K562 (cell line): ENCODE measurements at regions not wholly inside any gene's neighbourhood (a gene's known extent, or its start where the extent isn't known, plus 50 kb on each side); places are given as distances from the start of the nearest gene placed in this dataset.
A peak's percentile ranks its signal among the peaks of the same experiment; 100 is the strongest.
"Not testable (repeated sequence)": the region's sequence is repeated elsewhere in the genome, so short reads cannot be mapped to it uniquely, and the experiment has no call there.

Experiments used
- ATAC-seq: fragments of 200-7000 bp; cut with Tn5 transposase; 3 replicates; pipeline ENCODE4 v1.9.1; 2020; ENCODE audit warnings: moderate library complexity
- BruUV-seq: library from RNA; stranded (reverse); fragments of 400-500 nt; replicated peaks from 2 replicates; lab custom pipeline; 2021; lab: Mats Ljungman, UMichigan
- CTCF ChIA-PET: fragments of 300-600 bp; formaldehyde crosslinking; extraction: SDS; loops from one replicate; lab custom pipeline; 2021; ENCODE audit warnings: low intra/inter-chr PET ratio; lab: Yijun Ruan, JAX
- POLR2A ChIA-PET: fragments of 300-600, 350-650 bp; sonication (Branson Sonifier 250); formaldehyde crosslinking; extraction: SDS; loops from one replicate; lab custom pipeline; 2021; ENCODE audit warnings: antibody characterized with exemption, inconsistent platforms; lab: Yijun Ruan, JAX
- DNase-seq, 4 experiments: peaks; one replicate each; pipeline versions ENCODE4 v3.0.0 to v3.0.0-alpha.2; 2011 to 2018; ENCODE audit warnings: low spot score in 3 of 4, mixed read lengths in 3 of 4; ENCODE audit errors: extremely low read depth in 1 of 4
- FAIRE-seq: peaks from 2 replicates; lab custom pipeline; 2011; peaks lifted over from hg19 to GRCh38; lab: Jason Lieb, UNC
- H2AFZ ChIP-seq: 2 replicates; pipeline ENCODE4 v1.6.0; 2011; ENCODE audit warnings: low read depth, low read length, control low read depth, inconsistent platforms
- H3K27ac ChIP-seq: fragments of 200-600 bp; 3 replicates; pipeline ENCODE4 v1.8.0; 2011; ENCODE audit warnings: low read depth, mild to moderate bottlenecking, control low read depth, inconsistent platforms, low read length, moderate library complexity, mixed read lengths; ENCODE audit errors: extremely low read depth
- H3K27me3 ChIP-seq, 2 experiments: fragments of 300-600 bp in 1 of 2; 2 replicates in 1 of 2; 3 replicates in 1 of 2; pipeline versions ENCODE4 v1.6.0 to v1.8.0; 2011; ENCODE audit warnings: inconsistent platforms in 2 of 2, low read length in 2 of 2, mild to moderate bottlenecking in 1 of 2, mixed read lengths in 1 of 2, moderate library complexity in 1 of 2; ENCODE audit not compliant: control insufficient read depth in 2 of 2, insufficient read depth in 2 of 2
- H3K36me3 ChIP-seq: fragments of 300-600 bp; 3 replicates; pipeline ENCODE4 v1.8.0; 2011; ENCODE audit warnings: mild to moderate bottlenecking, low read length, inconsistent platforms; ENCODE audit not compliant: control insufficient read depth, insufficient read depth
- H3K4me1 ChIP-seq, 2 experiments: fragments of 200-600 bp in 1 of 2; replicated peaks in 1 of 2; 2 replicates in 1 of 2; 3 replicates in 1 of 2; pipeline versions ENCODE4 v1.5.1 to v1.8.0; 2011; ENCODE audit warnings: inconsistent platforms in 2 of 2, low read length in 2 of 2, mild to moderate bottlenecking in 1 of 2, mixed read lengths in 1 of 2, moderate library complexity in 1 of 2; ENCODE audit not compliant: control insufficient read depth in 2 of 2, insufficient read depth in 2 of 2
- H3K4me2 ChIP-seq: 2 replicates; pipeline ENCODE4 v1.6.1; 2011; ENCODE audit warnings: low read length, control low read depth, inconsistent platforms, mixed read lengths; ENCODE audit not compliant: insufficient read depth
- H3K4me3 ChIP-seq: fragments of 200-600 bp; sonication (generic), shearing (Covaris generic); 2 replicates; pipeline ENCODE4 v1.5.1; 2016; ENCODE audit warnings: control low read depth, inconsistent platforms
- H3K79me2 ChIP-seq: fragments of 200-600 bp; 3 replicates; pipeline ENCODE4 v1.8.0; 2011; ENCODE audit warnings: low read length, inconsistent platforms; ENCODE audit not compliant: control insufficient read depth, insufficient read depth
- H3K9ac ChIP-seq, 2 experiments: 2 replicates each; pipeline versions ENCODE4 v1.6.0 to v1.6.1; 2011; ENCODE audit warnings: low read depth in 2 of 2, low read length in 2 of 2, control low read depth in 1 of 2, inconsistent platforms in 1 of 2, mild to moderate bottlenecking in 1 of 2, mixed read lengths in 1 of 2; ENCODE audit not compliant: insufficient read depth in 1 of 2
- H3K9me1 ChIP-seq: one replicate; pipeline ENCODE4 v1.6.0; 2011; ENCODE audit warnings: inconsistent platforms, mild to moderate bottlenecking, low read length, moderate library complexity; ENCODE audit not compliant: control insufficient read depth, insufficient read depth
- H3K9me3 ChIP-seq: replicated peaks from 2 replicates; pipeline ENCODE4 v1.5.1; 2011; ENCODE audit warnings: low read depth, low read length, inconsistent platforms; ENCODE audit not compliant: control insufficient read depth, insufficient read depth
- H4K20me1 ChIP-seq: replicated peaks from 2 replicates; pipeline ENCODE4 v1.6.1; 2011; ENCODE audit warnings: low read length, inconsistent platforms, mixed read lengths; ENCODE audit not compliant: control insufficient read depth, insufficient read depth
- ATF4 ChIP-seq: fragments of 450-650 bp; formaldehyde crosslinking; IDR thresholded peaks from 2 replicates; pipeline ENCODE4 v1.4.0; 2022; ENCODE audit warnings: mild to moderate bottlenecking, moderate library complexity
- DPF2 ChIP-seq: fragments of 450-650 bp; IDR thresholded peaks from 2 replicates; pipeline ENCODE4 v1.6.1; 2016
- ELF4 ChIP-seq: fragments of 450-650 bp; formaldehyde crosslinking; IDR thresholded peaks from 2 replicates; pipeline ENCODE4 v1.4.0; 2022; ENCODE audit warnings: missing genetic modification characterization
- L3MBTL2 ChIP-seq: fragments of 450-650 bp; IDR thresholded peaks from 2 replicates; pipeline ENCODE4 v1.6.1; 2016; ENCODE audit warnings: mild to moderate bottlenecking, moderate library complexity
- TRIM24 ChIP-seq, 2 experiments: fragments of 450-650 bp; IDR thresholded peaks; 2 replicates each; pipeline ENCODE4 v1.6.1; 2016
- ZBTB40 ChIP-seq, 2 experiments: fragments of 450-650 bp in 1 of 2; sonication (generic) in 1 of 2; formaldehyde crosslinking in 1 of 2; IDR thresholded peaks; 2 replicates each; pipeline versions ENCODE4 v1.7.1 to v1.9.0; 2016 to 2022; ENCODE audit warnings: inconsistent platforms in 1 of 2, mild to moderate bottlenecking in 1 of 2, missing genetic modification reagents in 1 of 2
- WGBS: fragments of 100-300 bp; shearing (Covaris generic); methylation state at CpG from one replicate; pipeline ENCODE4 v1.1.6; 2016; ENCODE audit warnings: low coverage, mixed read lengths; ENCODE audit not compliant: insufficient coverage; ENCODE audit errors: missing lambda C conversion rate; 5-methylcytosine and 5-hydroxymethylcytosine counted together
- in situ Hi-C: fragments of 300-500 bp; cut with MboI; formaldehyde crosslinking; loops from 4 replicates; pipeline ENCODE4 v1.15.0; 2018; ENCODE audit warnings: inconsistent platforms, mixed read lengths
- intact Hi-C: fragments of 100-400 bp; cut with micrococcal nuclease; formaldehyde crosslinking; loops from 2 replicates; pipeline ENCODE4 v1.14.2; 2022

DNA sequence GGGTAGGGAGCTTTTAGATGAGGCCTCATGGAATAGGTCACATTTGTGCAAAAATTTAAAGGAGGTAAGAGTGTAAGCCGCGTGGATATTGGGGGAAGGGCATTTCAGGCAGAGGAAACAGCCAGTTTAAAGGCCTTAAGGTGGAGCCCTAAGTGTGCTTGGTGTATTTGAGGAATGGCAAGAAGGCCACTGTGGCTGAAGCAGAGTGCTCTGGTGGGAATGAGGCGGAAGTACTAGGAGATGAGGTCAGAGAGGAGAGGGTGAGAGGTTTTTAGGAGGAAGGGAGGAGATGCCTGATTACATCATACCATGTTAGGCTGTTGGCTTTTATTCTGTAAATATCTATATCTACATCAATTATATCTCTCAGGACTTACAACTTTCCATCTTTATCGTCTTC, 75.3 kb downstream of the SRGAP2 start (continued):
- peak; percentile 55 for TF ChIP-seq ZBTB40 (IDR thresholded peaks at IDR 0.05)
- TF ChIP-seq ZBTB40 (CRISPR knock-in tag; IDR thresholded peaks at IDR 0.05): not testable (repeated sequence)
- TF ChIP-seq L3MBTL2: peak; percentile 52; the same call in 1 of the 2 replicates
- TF ChIP-seq TRIM24 (IDR thresholded peaks at IDR 0.05): peak in 1 of 2 experiments; percentile 18; a peak in 1 of 4 replicates
- TF ChIP-seq ATF4: 0 out of 2 replicates have a peak, but pooled peaks have one; percentile 29
- peak; percentile 75; the same call in 1 of the 2 replicates for TF ChIP-seq ELF4 (CRISPR knock-in tag)
- TF ChIP-seq DPF2: 0 out of 2 replicates have a peak, but pooled peaks have one; percentile 16
- TF ChIP-seq, all 486 proteins: peak for 24; not testable (repeated sequence) for 462

- H3K4me1 ChIP-seq, H3K27me3 ChIP-seq, H4K20me1 ChIP-seq, POLR2A ChIA-PET, in situ Hi-C loops, H3K9ac ChIP-seq, FAIRE-seq, H3K4me3 ChIP-seq, H3K9me1 ChIP-seq, H3K27ac ChIP-seq, CTCF ChIA-PET, ATAC-seq, H3K9me3 ChIP-seq, DNase-seq, H3K36me3 ChIP-seq, H3K79me2 ChIP-seq, intact Hi-C loops, H3K4me2 ChIP-seq, H2AFZ ChIP-seq, BruUV-seq: not testable (repeated sequence)
- WGBS: no CpG with 5 or more reads among the region's 3 CpGs
These were observed 77.3 kb downstream of the SRGAP2 start for GRCh38 chr1:206280683-206281082.
